Activated gamma-delta T cell (primary cell): ENCODE measurements at regions not wholly inside any gene's neighbourhood (a gene's known extent, or its start where the extent isn't known, plus 50 kb on each side); places are given as distances from the start of the nearest gene placed in this dataset.

Experiments
- DNase-seq: peaks from one replicate; lab custom pipeline; 2025; lab: John Stamatoyannopoulos, UW

DNA sequence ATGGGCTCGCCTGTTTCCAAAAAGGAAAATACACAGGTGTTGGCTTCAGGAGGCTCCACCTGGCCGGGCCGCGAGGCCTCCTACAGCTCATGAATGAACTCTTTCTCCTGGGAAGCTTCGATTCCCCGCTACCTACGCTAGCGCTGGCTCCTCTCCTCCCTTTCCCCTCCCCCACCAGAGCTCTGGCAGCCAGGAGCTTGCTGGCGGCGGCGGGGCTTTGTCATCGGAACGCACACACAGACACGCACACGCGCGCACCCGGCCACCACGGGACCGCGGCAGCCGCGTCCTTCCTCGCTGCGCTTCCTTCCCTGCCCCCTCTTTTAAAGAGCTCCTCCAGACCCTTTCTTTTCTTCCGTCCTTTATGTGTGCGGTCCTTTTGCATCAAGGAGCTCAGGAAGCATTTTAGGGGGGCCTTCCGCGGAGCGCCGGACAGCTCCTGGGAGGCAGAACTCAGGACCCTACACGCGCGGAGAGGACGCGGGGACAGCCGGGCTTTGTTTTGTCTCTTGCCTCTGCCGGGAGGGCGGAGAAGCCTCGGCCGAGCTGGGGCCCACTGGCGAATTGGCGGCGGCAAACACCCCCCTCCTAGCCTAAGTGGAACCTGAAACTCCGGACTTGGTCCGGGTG, 70.2 kb upstream of the BCOR start:
- no peak for DNase-seq

DNA sequence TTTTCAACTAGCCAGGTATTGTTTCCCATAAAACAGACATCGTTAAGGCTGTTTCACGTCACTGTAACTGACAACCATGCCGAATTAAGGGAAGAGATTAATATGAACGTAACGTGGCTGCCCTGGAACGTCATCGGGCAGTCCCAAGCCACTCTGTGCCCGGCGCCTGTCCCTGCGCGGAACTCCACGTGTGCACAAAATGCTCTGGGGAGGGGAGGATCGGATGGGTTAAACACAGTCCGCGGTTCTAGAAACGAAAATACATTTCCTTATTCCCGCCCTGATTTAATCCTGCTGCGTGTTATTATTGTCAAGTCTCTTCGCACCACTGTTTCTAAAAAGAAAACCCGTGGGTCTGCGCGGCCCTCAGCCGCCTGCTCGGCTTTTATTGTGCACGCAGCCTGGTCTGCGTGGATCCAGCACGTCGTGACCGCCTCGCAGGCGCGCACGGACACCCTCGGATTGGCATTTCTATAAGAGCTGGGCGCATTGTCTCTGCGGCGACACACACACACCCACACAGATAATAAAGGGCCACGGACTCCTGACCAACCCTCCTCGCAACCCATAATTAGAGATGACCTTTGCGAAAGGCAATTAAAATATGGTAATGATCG, 69.6 kb upstream of the BCOR start:
- DNase-seq: no peak

DNA sequence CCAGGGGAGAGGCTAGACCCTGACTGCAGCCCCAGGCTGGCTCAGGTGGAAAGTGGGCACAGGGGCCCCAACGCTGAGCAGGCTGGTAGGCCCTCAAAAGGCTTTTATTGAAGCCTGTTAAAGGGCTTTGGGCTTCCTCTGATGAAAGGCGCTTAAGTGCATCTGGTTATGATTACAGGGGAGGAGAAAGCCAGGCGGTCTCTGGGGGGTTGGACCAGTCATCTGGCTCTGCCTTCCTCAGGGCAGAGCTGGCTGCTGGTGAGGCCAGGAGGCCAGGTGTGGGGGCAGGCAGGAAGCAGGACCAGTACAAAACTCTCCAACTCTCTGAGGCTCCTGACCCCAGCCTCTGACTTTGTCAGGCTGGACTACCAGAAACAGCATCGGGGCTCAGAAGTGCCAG, 68.8 kb upstream of the BCOR start:
- DNase-seq: no peak

DNA sequence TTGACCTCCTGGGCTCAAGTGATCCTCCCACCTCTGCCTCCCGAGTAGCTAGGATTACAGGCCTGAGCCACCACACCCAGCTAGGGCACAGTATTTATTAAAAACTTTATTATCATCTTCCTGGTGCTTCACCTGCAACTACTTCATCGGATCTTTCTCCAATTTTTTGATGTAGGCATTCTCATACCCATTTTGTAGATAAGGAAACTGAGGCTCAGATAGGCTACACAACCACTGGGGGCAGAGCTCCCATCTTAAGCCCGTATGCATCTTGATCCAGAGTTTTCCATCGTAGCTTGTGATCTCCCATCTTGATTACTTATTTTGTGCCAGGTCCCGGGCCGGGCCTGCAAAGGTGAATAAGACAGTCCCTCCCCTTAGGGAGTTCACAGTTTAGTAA, 68.1 kb upstream of the BCOR start:
- DNase-seq: no peak

DNA sequence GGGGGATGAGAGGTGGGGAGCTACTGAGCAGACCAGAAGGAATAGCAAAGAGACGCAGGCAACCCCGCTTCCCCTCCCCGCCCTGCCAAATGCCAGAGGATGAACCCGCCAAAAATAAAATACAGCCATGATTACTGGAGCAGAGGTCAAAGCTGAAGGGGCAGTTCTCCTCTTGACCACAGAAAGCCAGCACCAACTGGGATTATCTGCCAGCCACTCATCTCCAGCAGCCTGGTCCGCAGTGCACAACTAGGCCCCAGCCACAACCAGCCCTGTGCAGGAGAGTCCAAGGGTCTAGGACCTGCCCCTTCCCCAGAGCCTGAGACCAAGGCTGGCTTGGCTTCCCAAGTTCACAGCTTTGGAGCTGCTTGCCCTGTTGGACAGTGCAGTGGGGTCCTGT, 67.4 kb upstream of the BCOR start:
- no peak for DNase-seq

DNA sequence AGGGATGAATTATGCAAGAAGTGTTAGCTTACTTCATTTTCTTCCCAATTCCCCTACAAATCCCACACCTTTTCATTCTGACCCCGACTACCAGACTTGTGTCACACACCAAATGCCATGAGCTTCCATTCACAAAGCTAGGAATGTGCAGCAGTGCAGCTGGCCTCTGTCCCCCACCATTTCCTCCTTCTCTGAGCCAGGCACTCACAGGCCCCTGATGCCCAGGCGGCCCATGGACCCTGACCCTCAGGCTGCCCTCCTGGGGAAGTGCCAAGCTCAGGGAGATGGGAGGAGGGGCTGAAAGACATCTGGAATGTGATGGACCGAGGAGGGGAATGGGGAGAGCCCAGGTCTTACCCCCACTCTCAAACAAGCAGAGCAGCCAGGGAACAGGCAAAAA, 67.0 kb upstream of the BCOR start:
- DNase-seq: no peak

DNA sequence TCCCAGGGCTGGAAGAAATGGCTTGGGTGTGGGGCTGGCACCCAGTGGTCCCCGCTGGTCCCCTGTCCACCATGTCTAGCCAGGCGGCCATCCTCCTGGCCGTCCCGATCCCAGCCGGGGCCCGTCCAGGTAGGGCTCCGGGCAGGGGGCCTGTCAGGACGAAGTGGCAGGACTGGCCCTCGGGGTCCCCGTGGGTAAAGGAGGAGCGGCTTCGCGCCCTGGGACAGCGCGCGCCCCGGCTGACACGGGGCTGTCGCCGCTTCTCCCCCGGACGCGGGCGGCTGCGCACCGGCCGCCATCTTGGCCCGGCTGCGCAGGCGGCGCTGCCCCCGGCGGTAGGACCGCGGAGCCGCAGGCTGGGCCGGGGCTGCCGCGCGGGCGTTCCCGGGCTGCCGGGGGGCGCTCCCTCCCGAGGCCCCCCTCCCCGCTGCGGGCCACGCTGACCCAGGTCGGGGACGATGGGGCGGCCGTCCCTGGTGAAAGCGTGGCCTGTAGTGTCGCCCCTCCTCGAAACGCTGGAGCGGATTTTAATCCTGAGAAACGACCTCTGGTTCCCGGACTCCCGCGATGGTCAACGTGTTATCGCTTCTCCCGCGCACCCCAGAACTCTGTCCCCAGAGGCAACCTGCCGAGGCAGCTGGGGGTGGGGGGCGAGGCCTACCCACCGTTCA, 60.4 kb upstream of the BCOR start:
- peak; percentile 23 for DNase-seq

DNA sequence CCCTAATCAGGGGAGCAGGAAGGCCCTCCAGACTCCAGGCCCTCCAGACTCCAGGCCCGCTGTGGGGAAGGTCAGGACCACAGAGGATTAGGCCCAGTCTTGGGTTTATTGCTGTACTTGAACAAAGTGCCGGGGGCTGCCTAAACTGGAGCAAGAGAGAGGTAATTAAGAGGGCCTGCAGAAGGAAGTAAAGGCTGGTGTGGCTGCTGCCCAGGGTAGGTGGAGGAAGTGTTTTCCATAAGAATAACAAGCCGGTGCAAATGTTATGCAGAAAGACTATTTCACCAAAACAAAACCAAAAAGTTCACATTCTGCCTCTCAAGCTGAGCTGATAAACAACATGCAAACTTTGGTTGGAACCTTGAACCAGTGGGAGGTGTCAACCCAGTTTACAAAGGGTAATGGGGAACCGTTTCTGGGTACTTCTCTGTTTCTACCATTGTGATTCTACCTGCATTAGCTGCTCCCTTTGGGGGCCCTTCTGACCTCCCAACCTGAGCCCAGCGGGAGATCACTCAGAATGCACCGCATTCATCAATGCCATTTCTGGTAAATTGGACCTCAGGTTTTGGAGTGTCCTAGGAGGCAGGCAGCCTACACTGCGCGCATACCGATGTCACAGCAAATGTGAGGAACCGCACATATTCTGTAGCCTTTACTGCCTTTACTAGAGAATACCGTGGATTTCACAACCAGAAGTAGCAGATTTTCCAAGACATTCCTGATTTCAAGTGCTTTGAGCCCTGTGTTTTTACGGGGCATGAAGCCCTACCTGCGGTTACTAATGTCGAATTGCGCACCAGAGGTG, 59.7 kb upstream of the BCOR start:
- DNase-seq: no peak

DNA sequence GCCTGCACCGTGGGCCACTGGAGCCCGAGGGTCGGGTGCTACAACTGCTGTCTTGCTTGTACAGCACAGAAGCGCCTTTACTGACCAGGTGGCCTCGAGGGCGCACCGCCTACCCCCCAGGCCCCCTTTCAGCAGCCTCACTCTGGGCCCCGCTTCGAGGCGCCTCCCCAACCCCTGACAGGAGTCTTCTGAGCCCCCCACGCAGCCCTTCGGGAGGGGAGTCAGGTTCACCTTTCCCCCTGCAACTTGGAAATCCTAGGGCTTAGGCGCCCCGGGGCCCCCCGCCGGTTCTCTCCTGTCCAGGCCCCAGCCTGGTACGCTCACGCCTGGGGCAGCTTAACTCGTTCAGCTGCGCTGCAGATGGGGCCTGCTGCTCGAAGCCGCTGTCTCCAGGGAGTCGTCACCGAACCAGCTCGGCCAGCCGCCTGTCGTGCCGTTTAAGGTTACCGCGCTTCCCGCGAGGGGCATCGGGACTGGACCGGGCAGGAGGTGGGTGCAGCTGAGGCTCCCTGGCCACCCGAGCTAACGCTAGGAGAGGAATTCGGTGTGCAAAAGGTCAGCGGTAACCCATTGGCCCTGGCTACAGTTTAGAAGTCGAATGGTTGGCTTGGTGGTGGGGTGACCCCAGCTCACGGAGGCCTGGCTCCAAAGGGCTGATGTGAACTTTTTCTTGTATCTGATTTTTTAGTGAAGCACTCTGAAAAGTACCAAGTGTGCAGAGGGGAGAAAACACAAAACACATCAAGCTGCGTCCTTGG, 58.9 kb upstream of the BCOR start:
- no peak for DNase-seq

DNA sequence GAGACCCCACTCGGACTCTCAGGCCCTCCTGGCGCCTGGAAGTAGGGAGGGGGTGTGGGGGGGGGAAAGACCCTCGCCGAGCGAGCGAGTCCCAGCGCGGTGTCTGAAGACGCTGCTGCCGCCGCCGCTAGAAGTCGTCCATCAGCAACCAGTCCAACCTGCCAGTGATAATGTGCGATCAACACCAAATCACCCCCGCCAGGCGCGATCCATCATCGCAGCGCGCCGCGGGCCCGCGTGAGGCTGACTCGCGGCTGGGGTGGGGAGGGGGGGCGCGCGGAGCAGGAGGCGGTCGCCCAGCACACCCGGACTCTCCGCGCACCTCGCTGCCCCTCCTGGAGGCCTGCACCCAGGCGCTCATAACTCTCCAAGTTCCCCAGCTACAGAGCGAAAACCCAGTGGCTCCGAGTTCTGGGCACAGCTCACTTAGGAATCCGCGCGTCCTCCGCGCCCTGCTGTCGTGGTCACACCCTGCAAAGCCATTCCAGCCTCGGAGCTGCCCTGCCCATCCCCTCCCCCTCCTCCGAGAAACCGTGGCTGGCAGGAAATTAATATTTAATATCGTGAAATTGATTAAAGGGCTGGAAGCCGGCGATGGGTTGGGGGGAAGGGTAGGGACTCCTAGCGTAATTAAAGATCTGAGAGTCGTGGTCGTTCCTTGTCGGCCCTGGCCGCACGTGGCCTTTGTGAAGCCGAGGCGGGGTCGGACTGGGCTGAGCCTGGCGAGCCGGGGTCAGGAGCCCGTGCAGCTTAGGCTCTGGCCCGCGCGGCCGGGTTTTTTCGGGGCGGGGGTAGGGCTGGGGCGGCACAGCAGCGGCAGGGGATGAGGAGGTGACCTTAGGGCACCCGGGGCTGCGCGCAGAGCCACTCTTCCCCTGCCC, 58.1 kb upstream of the BCOR start:
- no peak for DNase-seq

DNA sequence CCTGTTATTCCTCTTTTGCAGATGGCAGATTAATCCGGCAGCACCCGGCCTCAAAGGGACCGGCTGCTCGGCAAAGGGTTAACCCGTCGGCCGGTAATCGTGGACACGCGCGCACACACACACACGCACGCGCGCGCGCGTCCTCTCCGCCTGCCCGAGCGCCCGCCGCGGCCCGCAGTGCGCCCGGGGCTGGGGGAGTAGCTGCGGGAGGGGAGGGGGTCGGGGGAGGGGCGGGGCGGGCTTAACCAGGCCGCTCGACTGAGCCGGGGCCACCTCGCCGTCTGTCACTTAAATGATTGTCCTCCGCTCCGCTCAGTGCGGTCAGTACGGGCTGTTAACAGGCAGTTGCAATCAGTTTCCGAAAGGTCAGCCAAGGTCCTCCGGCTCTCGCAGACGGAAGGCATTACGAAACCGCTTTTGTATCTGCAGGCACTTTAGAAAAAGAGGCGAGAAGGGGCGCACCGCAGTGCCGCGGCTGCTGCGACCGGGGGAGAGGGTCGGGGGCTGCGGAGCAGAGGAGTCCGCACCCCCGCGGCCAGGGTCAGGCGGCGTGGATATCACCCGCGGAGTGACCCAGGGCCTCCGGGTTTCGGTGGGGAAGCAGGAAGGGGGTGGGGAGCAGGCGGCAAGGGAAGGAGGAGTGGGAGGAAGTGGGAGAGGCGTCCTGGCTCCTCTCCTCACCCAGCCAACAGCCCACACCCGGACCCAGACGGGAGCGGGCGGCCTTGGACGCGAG, 57.3 kb upstream of the BCOR start:
- no peak for DNase-seq

DNA sequence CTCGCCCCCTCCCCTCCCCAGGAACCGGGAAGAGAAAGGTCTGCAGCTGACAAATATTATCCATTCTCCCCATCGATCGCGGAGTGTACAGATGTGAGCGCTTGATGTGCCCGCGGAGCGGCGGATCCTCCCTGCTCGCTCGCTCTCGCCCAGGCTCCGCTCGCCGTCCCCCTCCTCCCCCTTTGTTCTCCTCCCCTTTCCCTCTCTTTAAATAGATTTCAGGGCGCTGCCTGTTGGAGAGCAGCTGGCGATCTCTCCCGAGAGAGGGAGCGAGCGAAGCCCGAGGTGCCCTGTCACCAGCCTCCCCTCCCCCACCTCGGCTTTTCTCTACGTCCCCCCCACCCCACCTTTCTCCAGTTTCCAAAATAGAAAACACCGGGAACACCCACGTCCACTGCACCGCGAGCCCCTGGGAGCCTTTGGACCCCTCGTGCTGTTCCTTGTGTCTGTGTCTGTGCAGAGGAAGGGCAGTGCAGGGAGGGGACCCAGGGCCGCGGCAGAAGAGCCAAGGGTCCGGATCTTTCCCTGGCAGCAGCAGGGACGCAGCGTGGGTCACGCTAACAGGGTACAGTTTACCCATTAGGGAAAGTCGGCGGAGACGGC, 56.6 kb upstream of the BCOR start:
- no peak for DNase-seq

DNA sequence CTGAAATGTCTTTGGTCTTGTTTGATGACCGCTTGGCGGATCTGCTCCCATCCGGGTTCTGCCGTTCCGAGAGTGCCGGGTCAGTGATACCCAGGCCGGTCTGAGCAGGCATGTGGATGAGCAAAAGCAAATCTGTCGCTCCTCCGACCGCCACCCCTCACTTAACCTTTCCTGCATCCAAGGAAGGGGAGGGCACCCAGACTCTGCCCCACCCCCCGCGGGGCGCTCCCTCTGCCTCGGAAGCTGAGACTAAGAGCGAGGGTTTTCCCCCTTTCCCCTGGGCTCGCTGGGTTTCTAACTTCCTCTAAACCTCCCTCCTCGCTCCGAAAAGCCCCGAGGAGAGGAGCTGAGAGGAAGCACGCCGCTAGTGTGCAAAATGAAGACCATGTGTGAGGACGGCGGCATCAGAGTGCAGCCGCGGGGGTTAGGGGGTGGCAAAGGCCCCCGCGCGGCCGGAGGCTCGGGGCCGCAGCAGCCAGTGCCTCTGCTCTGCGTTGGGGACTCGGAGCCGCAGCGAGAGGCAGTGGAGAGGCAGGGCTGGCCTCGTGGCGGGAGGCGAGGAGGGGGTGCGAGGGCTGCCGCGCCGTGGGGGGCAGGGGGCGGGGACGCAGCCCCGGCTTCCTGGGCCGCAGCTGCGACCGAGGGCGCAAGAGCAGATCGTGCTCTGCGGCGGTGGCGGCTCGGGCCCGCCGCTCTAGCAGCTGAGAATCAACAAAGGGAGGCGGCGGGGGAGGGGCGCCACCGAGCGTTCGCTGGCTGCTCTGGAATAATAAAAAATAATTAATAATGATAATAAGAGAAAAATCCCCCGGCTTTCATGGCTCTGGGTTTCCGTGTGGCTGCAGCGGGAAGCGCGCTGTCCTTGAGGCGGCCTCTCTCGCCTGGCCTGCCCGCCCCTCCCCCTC, 55.8 kb upstream of the BCOR start:
- DNase-seq: peak; percentile 25

DNA sequence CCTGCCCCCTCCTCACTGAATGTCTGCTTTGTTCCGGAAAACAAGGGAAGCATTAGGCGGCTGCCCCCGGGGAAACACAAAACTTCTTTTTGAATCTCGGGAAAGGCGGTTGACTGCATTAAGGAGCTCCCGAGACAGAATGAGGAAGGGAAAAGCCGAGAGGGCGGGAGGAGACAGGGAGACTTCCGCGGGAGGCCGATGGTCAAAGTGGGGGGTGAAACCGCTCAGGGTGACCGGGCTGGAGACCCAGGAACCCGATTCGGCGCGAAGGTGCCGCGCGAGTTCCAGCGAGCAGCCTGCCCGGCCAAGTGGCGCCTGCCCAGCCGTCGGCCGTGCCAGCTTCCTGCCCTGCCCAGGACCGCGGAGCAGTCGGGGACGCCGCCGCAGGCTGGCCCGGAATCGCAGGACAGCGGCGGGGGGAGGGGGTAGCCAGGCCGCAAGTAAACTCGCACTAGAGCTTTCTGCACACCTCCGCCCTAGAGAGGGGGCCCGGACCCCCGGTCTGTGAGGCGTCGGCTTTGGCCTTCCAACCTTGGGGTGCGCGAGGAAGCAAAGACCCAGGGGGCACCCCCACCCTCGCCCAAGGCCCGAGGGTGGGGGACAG, 55.1 kb upstream of the BCOR start:
- DNase-seq: no peak

DNA sequence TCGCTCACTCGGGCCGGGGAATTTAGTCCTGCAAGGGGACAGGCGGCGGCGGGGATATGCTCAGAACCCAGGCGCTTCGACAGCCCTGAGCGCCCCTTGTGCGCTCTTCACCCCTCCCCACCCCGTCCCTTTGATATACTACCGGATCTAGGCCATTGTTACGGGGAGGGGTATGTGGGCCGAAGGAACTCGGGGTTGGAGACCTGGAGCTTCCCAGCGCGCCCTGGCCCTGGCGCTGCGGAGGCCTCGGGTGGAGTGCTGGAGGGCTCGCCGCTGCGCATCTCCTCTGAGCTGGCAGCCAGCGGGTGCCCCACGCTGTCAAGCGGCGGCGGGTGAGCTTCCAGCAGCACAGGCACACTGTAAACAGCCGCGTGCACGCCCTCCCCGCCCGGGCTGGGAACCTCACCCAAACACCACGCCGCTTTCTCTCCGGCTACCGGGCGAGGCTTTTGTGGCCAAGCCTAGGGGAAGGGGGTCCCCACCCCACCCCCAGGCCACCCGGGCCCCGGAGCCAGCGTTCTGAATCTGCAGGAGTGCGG, 54.5 kb upstream of the BCOR start:
- DNase-seq: no peak

DNA sequence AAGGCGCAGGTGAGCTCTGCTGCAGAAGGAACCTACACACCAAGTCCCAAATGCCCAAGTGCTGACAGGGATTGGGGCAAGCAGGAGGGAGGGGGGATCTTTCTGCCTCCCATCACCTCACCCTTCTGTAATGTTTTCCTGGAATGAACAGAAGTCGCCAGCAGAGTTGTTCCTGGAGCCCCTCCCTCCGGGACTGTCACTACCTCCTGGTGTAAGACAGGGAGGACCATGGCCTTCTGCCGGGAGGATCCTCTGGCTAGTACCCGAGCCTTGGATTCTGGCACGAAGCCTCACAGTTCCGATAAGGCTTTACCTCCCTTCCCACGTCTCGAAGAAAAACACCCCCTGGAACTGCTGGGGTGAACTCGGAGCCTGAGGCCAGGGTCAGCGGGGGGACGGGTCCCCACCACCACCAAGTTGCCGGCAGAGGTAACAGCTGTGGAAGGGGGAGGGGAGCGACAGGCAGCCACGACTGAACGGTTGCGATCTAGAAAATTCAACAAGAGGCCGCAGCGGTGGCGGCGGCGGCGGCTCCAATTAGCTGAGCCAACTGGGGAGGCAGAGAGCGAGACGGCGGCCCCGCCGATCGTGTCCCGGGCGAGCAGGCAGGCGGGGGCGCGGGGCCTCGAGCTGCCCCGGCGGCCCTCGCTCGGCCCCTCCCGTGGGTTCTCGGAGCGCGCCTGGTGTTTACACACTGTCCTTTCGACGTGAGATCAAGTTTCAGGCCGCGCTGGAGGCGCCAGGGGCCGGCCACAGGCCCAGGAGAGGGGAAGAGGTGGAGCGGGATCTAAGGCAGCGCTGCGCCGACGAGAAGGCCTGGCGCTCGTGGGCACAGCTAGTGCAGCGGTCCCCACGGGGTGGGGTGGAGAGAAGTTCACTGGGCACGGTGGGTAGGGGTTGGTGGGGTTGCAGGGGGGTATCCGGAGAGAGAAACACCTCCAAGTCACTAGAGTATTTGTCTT, 53.7 kb upstream of the BCOR start:
- no peak for DNase-seq

DNA sequence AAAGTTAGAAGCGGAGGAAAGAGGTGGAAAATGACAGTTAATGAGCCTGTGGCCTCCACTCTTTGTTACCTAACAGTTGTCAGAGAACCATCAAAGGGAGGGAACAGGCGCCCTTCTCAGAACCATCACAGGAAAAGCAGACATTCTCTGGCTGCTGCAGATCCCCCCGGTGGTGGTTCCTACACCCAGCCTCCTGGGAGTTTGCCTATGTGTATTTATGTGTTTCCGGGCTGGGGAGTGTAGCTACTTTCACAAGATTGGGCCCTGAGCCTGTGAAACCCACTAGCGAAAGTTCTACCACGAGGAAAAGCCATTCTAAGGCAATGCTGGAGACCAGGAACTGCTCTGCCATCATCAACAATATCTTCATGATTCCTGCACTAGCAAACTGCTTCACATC, 52.7 kb upstream of the BCOR start:
- no peak for DNase-seq
